Esophagus muscularis mucosa (tissue), 3 donors: ENCODE measurements at regions not wholly inside any gene's neighbourhood (a gene's known extent, or its start where the extent isn't known, plus 50 kb on each side); places are given as distances from the start of the nearest gene placed in this dataset.

Experiments
- CTCF ChIP-seq, 3 experiments: fragments of 200-600 bp in 2 of 3; fragments of 450-650 bp in 1 of 3; sonication (generic) in 2 of 3; IDR thresholded peaks; one replicate each; pipeline ENCODE4 v1.5.1; 2017 to 2019; ENCODE audit warnings: antibody characterized with exemption in 3 of 3, mild to moderate bottlenecking in 2 of 3, moderate library complexity in 1 of 3
- POLR2A ChIP-seq: fragments of 450-650 bp; IDR thresholded peaks from one replicate; pipeline ENCODE4 v1.6.1; 2017; ENCODE audit warnings: antibody characterized with exemption, moderate library complexity, mild to moderate bottlenecking, low read depth

- TF ChIP-seq CTCF (IDR thresholded peaks at IDR 0.05) (no peak), POLR2A (no peak)
Measured at GRCh38 chr3:117105686-117106085, 396.1 kb downstream of the TUSC7 start.
